ENCODE measurements at regions not wholly inside any gene's neighbourhood (a gene's known extent, or its start where the extent isn't known, plus 50 kb on each side); places are given as distances from the start of the nearest gene placed in this dataset.

DNA sequence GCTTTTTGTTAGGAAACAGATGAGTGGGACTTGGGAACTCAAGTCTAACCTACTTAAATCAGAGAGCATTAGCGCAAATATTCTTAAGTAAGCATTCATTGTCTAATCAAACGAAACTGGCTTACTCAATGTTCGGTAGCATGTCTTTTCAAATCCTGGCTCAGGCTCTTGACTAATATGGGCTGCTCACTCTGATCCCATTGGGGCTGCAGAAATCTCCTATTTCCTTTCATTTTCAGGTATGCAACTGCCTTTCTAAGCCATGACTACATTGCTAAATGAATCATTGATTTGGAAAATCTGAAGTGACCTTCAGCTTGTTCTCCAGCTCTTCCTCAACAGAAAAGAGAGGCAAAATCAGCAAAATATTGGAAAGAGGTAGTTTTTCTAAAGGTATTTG is 2084.4 kb upstream of the PIK3C3 start:
- no peak for DNase-seq (ENCODE audit: low read depth)

GRCh38 chr18:39863916-39864315 is 2091.1 kb upstream of the PIK3C3 start:
- no peak for DNase-seq (ENCODE audit: low read depth)

DNA sequence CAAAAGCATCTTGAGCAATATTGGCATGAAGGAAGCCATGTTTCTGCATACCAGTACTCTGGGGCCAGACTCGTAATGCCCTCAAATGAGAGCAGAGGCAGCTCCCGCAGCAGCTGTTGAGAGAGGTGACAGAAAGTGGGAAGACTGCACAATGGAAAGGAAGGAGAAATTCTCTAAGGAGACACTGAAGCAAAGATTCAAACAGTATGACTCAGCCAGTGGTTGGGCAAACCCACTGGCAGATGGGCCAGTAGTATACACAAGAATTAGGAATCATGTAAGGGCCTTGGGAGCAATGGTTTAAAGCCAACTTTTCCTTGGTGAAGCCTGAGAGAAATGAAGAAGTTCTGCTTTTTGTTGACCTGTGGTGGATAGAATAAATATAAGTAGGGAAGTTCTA is 2092.7 kb upstream of the PIK3C3 start:
- no peak for DNase-seq (ENCODE audit: low read depth)

DNA sequence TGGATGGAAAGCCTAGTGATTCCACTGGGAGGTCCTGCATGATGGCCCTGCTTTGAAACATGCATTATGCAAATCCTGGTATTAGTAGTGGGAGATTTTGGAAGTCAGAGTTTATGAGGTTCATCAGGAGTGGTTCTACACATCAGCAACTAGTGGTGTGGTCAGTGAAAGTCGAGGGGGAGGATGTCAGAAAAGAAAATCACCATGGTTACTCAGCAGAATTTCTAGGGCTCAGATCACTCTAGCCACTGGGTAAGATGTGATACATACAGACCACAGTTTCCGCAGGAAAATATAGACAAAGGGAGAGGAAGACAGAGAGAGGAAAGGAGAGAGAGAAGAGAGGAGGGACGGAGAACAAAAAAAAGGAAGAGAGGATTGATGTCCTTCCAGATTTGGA is 2100.7 kb upstream of the PIK3C3 start:
- DNase-seq (ENCODE audit: low read depth), result no peak

DNA sequence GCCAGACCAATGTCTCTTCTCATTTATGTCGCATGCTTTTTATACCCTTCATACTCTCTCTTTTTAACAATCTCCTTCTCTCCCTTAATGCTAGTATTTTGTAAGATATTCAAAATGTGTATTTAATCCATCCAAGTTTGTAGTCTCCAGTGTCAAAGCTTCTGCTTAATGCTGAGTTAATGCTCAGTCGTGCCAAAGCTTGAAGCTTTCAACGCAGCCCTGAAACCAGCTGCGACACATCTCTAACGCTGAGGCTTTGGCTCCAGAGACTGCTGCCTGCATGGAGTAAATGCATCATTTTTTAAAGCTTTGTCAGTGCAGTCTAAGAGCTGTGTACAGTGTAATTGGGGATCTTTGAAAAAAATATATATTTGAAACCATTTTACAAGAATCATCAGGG is 2108.8 kb upstream of the PIK3C3 start:
- DNase-seq (ENCODE audit: low read depth), result no peak

DNA sequence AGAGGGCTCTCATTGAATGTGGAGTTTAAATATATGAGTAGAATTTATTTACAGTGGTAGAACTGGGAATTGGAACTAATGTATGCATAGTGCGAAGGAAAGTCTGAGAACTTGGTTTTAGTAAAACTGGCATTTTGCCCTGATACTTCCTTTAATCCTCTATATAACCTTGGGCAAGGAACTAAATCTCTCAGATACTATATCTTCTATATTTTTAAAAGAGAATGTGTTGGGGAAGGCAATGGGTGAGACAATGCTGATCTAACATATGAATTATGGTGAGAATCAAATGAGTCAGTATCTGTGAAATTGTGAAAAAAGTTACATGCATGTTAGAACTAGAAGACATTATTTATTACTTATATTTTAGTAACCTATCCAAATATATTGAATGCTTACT is 2109.4 kb upstream of the PIK3C3 start:
- no peak for DNase-seq (ENCODE audit: low read depth)

DNA sequence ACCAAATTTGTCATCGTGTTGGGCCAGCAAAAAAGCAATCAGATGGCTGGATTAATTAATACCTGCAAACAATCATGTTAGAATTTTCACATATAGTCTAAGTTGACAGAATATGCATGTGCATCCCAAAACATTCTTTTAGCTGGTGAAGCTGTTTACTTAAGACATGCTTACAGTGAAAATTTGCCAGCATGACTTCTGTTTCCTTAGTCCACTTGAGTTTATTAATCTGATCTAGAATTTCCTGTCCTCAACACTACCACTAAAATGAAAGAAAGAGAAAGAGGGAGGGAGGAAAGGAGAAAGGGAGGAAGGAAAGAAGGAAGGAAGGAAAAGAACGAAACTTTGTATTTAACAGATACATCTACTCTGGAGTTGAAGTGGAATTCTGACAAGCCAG is 2109.9 kb upstream of the PIK3C3 start:
- DNase-seq (ENCODE audit: low read depth), result no peak

DNA sequence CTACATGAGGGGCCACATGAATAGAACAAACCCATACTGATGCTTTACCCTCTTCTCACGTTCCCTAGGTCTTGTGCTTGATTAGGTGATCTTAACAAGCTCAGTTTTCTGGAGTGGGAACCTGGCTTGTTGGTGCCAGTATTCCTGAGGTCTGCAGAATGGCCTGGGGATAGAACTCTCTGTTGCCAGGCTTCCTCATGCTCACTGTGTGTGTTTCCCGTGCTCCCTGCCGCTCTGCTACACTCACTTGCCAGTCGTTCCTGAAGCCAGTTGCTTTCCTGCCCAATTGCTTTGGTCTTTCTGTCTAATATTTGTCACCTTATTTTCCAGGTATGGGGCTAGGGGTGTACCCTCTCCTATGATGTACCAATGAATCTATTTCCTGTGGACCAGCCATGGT is 2111.5 kb upstream of the PIK3C3 start:
- DNase-seq (ENCODE audit: low read depth), result no peak

DNA sequence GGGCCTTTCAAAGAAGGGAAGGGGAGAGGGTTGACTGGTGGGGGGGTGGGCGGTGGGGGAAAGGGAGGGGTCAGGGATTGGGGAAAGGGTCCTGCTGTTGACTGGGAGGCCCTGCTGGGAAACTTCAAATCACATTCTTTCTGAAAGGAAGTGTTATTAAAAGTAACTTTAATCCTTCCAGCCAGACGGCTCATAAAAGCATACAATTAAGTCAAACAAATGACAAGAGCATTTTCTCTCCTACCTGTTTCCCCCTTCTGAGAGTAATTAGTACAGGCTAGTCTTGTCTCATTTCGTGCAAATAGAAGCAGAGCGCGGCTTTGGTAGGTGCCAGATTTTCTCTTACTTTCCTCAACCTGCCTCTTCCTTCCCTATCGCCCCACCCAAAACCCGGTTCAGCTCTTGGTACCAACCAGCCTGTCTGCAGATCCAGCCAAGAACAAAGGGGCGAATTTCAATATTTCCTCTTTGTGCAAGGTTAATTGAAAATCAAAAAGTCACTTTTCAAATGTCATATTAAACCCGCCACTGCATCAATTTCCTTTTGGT is 2112.6 kb upstream of the PIK3C3 start:
- DNase-seq (ENCODE audit: low read depth), result no peak

DNA sequence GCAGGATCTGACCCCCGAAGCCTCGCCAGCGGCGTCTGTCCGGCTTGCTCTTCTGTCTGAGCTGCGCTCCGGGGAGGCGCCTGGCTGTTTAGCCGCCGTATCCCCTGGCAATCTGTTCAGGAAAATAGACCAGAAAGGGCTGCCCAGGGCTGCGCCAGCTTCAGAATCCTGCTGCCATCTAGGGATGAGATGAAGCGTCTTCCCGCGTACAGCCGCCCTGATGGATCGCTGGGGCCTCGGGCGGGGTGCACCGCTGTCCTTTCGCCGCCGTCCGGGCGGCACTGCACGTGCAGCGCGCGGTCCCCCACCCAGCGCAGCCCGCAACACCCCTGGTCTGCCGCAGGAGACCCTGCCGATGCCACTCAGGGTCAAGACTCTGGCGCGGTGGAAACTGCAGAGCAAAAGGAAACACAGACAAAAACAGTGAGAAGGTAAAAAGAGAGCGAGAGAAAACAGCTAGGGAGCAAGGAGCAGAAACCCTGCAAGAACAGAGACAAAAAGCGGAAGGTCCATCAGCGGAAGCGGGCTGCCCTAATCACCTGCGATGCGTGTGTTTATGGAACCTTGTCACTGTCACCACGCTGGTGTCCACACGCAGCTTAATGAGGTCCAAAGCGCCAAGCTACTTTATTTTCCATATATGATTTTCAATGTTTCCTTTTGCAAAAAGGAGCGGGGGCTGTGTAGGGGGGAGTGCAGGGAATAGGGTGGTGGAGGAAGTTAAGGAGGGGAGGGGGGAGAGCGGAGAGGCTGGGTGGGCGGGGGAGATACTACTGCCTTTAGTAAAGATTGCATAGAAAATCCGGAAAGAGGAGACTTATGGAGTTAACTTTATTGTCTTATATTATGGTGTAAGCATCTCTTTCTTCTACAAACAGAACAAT is 2113.3 kb upstream of the PIK3C3 start:
- DNase-seq (ENCODE audit: low read depth), result no peak

DNA sequence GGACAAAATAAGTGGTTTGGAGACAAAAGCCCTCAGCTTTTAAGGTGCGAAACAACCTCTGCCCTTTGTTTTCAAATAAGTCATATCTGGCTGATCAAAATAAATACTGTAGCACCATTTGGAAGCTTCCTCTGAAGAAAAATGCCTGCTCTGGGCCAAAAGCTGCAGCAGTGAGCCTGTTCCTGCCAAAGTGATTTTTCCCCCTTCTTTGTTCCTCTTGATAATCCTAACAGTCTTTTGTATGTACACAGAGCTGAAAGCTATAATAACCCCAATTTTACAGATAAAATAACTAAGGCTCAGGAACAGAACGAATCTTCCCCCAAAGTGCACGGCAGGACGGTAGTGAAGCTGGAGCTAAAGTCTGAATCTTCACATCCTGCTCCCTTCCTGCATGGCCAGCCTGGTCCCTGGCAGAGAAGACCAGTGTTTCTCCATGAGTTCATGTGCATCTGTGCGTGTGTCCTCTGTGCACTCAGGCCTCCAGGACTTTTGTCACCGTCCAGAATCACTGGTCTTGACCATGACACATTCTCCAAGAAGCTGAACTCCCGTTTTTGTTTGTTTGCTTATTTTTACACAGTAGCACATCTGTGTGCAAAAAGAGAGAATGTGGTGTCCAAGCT is 2114.1 kb upstream of the PIK3C3 start:
- no peak for DNase-seq (ENCODE audit: low read depth)

- no peak for DNase-seq (ENCODE audit: low read depth)
Measured at GRCh38 chr18:39840406-39840805, 2114.6 kb upstream of the PIK3C3 start.

GRCh38 chr18:39839782-39840181 is 2115.3 kb upstream of the PIK3C3 start:
- DNase-seq (ENCODE audit: low read depth), result no peak

DNA sequence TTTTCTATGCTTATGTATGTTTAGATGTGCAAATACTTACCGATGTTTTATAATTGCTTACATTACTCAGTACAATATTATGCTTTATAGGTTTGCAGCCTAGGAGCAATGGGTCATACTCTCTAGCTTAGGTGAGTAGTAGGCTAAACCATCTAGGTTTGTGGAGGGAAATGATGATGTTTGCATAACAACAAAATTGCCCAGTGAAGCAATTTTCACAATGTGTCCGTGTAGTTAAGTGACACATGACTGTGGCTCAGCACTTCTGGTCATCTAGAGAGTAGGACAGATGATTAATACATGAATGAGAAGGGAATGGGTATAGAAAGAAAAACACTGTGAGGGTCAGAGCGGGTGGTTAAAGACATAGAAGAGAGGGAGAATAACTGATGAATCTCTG is 2116.2 kb upstream of the PIK3C3 start:
- DNase-seq (ENCODE audit: low read depth), result no peak

DNA sequence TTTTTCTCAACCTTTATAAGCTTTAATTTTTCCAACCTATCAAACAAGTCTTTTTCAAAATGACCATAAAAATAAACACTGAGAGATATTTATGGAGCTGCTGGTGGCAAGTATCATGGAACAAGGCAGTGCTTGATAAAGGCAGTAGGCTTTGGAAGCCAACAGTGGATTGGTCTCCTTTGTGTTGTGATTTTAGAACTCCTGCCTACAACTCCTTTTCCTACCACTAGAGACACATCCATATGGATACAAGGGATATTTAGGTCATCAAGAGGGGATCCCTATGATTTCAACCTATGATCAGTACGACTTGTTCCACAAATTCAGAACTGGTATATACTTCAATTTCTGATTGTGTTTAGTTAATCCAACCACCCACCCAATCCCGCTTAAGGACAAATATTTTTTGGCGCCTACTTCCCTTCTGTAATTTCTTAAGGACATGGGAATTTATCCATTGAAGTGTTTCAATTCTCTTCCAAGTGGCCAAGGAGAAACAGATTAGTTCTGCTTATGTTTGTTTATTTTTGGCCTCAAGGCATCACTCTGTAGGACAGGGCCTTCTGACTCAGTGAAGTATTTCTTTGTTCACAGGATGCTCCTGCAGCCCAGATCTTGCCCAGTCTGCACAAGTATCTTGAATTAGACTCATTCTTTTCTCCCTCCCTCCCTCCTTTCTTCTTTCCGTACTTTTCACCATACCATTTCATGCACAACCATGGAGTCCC is 2119.6 kb upstream of the PIK3C3 start:
- no peak for DNase-seq (ENCODE audit: low read depth)

DNA sequence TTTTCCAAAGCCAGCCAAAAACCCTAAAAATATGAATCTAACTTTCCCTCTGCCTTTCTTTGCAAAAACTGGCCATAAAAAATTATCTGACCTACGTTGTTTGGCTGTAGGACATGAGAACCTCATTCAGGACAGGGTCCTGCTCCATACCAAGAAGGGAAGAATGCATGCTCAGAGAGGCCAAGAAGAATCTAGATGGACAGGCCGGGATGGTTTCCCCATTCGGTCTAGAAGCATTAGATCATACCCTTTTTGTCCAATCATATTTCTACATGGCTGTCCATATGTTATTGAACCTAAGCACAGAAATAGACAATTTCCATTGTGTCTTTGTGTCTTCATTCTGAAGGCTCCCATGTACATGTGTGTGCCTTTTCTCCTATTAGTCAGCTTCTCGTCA is 2120.4 kb upstream of the PIK3C3 start:
- DNase-seq (ENCODE audit: low read depth), result no peak

DNA sequence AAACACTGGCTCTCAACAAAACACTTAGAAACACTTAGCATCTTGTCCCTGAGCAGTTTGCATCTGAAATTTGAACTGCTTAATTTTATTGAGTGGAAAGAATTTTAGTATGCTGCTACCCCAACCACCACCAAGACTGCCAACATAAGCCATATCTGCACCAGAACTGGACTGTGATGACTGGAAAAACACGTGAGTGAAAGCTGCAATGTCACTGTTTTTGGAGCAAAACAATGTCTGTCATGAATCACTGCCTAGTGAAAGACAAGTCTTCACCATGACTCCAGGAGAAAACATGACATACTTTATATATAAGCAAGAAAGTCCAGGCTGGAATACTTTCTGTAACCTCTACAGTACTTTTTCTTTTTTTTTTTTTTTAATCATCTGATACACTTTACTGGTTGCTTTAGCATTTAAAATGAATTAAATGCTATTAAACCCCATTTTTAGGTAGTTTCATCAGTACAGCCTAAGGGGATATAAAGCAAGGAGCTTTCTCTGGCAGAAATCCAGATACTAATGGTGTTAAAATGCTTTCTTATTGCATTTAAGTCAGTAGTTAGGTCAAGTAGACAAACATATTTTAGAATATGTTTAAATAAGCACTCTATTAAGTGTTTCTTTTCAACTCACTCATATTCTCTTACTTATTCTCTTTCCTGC is 2129.4 kb upstream of the PIK3C3 start:
- no peak for DNase-seq (ENCODE audit: low read depth)

DNA sequence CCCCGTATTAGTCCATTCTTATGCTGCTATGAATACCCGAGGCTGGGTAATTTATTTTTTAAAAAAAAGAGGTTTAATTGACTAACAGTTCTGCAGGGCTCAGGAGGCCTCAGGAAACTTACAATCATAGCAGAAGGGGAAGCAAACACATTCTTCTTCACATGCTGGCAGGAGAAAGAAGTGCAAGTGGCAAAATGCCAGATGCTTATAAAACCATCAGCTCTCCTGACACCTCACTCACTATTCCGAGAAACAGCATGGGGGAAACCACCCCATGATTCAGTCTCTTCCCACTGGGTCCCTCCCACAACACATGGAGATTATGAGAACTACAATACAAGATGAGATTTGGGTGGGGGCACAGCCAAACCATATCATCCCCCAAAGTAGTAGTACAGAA is 2148.5 kb upstream of the PIK3C3 start:
- no peak for DNase-seq (ENCODE audit: low read depth)

- no peak for DNase-seq (ENCODE audit: low read depth)
Measured at GRCh38 chr18:39805218-39805617, 2149.8 kb upstream of the PIK3C3 start.

- DNase-seq (ENCODE audit: low read depth), result no peak
Measured at GRCh38 chr18:39802648-39803229, 2152.3 kb upstream of the PIK3C3 start.

DNA sequence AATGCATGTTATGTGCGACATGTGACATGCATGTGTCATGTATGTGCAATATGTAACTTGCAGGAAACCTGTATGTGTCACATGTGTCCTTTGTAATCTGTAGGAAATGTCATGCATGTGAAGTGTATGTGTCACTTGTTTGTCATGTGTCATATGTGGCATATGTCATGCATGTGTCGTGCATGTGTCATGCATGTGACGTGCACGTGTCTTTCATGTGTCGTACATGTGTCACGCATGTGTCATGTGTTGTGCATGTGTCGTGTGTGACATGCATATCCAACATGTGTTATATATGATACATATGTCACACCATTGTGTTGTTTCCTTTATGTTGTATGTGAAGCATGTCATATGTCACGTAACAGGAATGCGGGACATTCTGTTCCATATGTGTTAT is 2153.2 kb upstream of the PIK3C3 start:
- DNase-seq (ENCODE audit: low read depth), result no peak

- no peak for DNase-seq (ENCODE audit: low read depth)
Measured at GRCh38 chr18:39801010-39801409, 2154.0 kb upstream of the PIK3C3 start.

Data from activated T-helper 9 cell treated with anti-CD3 and anti-CD28 coated beads, Interleukin-2, amount 50 U/mL, for 16 hours (primary cell).